ENCODE measurements at regions not wholly inside any gene's neighbourhood (a gene's known extent, or its start where the extent isn't known, plus 50 kb on each side); places are given as distances from the start of the nearest gene placed in this dataset.

GRCh38 chr11:69918231-69918937 lies 99.2 kb upstream of the FGF3 start:
- no peak overlapping the region for H3K4me2 ChIP-seq (ENCODE audit: control insufficient read depth, insufficient read depth)
- FAIRE-seq, result no peak
- no peak for ATAC-seq
- H3K9me3 ChIP-seq (replicated peaks; ENCODE audit: control insufficient read depth, insufficient read depth, low read length), result no peaks in the 10 kb centered on the region
- H2AFZ ChIP-seq (ENCODE audit: control insufficient read depth, low read depth, low read length), result no peak overlapping the region
- H3K9ac ChIP-seq (ENCODE audit: control insufficient read depth, insufficient read depth, low read length), result no peak overlapping the region
- H3K4me1 ChIP-seq (ENCODE audit: control insufficient read depth, insufficient read depth, low read length), result no peaks in the 10 kb centered on the region
- intact Hi-C loops (cut with micrococcal nuclease; ENCODE audit: unreplicated experiment) (loop anchor here (1.0 to 2.0 kb wide), 2 partner anchors 278 to 552 kb away; no protein-coding TSS in a partner anchor), in situ Hi-C loops (cut with MboI) (no loop called here)
- ChIA-PET RAD21 (ENCODE audit: unreplicated experiment) (no interaction called here), SMC1A (ENCODE audit: uncharacterized antibody, unreplicated experiment) (no interaction called here), POLR2A (no interaction called here), CTCF (interaction anchor here (1.0 to 1.7 kb wide), 3 partner anchors 9 to 278 kb away, joined by 4 to 6 read pairs (median 4); no protein-coding TSS in a partner anchor)
- H3K4me3 ChIP-seq, result no peak overlapping the region
- no TSS peak for BruUV-seq (replicated peaks)
- no peak overlapping the region for H3K27ac ChIP-seq (ENCODE audit: control insufficient read depth, insufficient read depth)
- H3K27me3 ChIP-seq (replicated peaks in 1 of 2; ENCODE audit: control insufficient read depth in 2 of 2, insufficient read depth in 2 of 2, low read length in 1 of 2), result no peaks in the 10 kb centered on the region; a peak in 1 of 4 replicates
- no peak for TF ChIP-seq BCLAF1 (IDR thresholded peaks at IDR 0.05)
- WGBS (ENCODE audit: insufficient coverage, insufficient replicate concordance, low lambda C conversion rate, missing lambda C conversion rate), result 21% methylated on average over 25 of the region's 38 CpGs
- H3K36me3 ChIP-seq (ENCODE audit: control insufficient read depth in 2 of 2, insufficient read depth in 2 of 2, low read length in 1 of 2), result no peaks in the 10 kb centered on the region
- no peak for DNase-seq (ENCODE audit: low read depth, low spot score)
- H4K20me1 ChIP-seq (ENCODE audit: control insufficient read depth, insufficient read depth), result no peaks in the 10 kb centered on the region
- H3K79me2 ChIP-seq (ENCODE audit: control insufficient read depth, insufficient read depth, low read length), result no peaks in the 10 kb centered on the region

Data from GM12878 (cell line).